Breast epithelium (tissue), 4 donors: ENCODE measurements at regions not wholly inside any gene's neighbourhood (a gene's known extent, or its start where the extent isn't known, plus 50 kb on each side); places are given as distances from the start of the nearest gene placed in this dataset.
A peak's percentile ranks its signal among the peaks of the same experiment; 100 is the strongest.

ENCODE experiments used
- DNase-seq, 2 donors: peaks; one replicate each; pipeline ENCODE4 v3.0.0-alpha.2; 2019; ENCODE audit warnings: low spot score in 2 of 2
- H3K27ac ChIP-seq, 2 donors: fragments of 200-600 bp; sonication (generic) in 1 of 2; one replicate each; pipeline ENCODE4 v1.5.1; 2016 to 2019; ENCODE audit warnings: mild to moderate bottlenecking in 1 of 2
- H3K27me3 ChIP-seq, 2 donors: fragments of 200-600 bp; sonication (generic) in 1 of 2; one replicate each; pipeline versions ENCODE4 v1.5.1 to v1.6.0; 2017 to 2019; ENCODE audit warnings: control low read depth in 1 of 2, mild to moderate bottlenecking in 1 of 2
- H3K36me3 ChIP-seq: fragments of 200-600 bp; one replicate; pipeline ENCODE4 v1.5.1; 2019
- H3K4me1 ChIP-seq, 2 donors: fragments of 200-600 bp; sonication (generic); one replicate each; pipeline ENCODE4 v1.5.1; 2016 to 2019; ENCODE audit warnings: control low read depth in 1 of 2
- H3K4me3 ChIP-seq, 3 donors: fragments of 200-600 bp; sonication (generic); 1 replicate in 2 of 3; 2 replicates in 1 of 3; pipeline ENCODE4 v1.5.1; 2016 to 2019; ENCODE audit warnings: mild to moderate bottlenecking in 3 of 3, moderate library complexity in 2 of 3
- H3K9me3 ChIP-seq, 2 donors: fragments of 200-600 bp; sonication (generic) in 1 of 2; one replicate each; pipeline ENCODE4 v1.5.1; 2016 to 2019; ENCODE audit warnings: control low read depth in 1 of 2
- CTCF ChIP-seq, 3 donors: fragments of 450-650 bp; IDR thresholded peaks; one replicate each; pipeline ENCODE4 v1.5.1; 2016 to 2017; ENCODE audit warnings: antibody characterized with exemption in 3 of 3, mild to moderate bottlenecking in 3 of 3, moderate library complexity in 3 of 3
- POLR2A ChIP-seq: fragments of 450-650 bp; IDR thresholded peaks from one replicate; pipeline ENCODE4 v1.6.1; 2016; ENCODE audit warnings: antibody characterized with exemption, mild to moderate bottlenecking, moderate library complexity
- POLR2AphosphoS5 ChIP-seq, 3 donors: sonication (generic); formaldehyde crosslinking; IDR thresholded peaks; one replicate each; pipeline ENCODE4 v1.6.1; 2017; ENCODE audit warnings: antibody characterized with exemption in 3 of 3
- intact Hi-C: fragments of 100-400 bp; cut with DNase I; formaldehyde crosslinking; loops from one replicate; pipeline ENCODE4 v1.15.1; 2023; ENCODE audit warnings: low total_unique reads

GRCh38 chr12:47021298-47021697 is 58.1 kb upstream of the PCED1B start:
- intact Hi-C loops, result no loop called here
- Histone ChIP-seq H3K4me3 (no peak overlapping the region), H3K27me3 (no peaks in the 10 kb centered on the region), H3K27ac (no peak overlapping the region), H3K9me3 (no peaks in the 10 kb centered on the region), H3K36me3 (no peaks in the 10 kb centered on the region), H3K4me1 (no peaks in the 10 kb centered on the region)
- no peak for DNase-seq
- TF ChIP-seq POLR2A (no peak), POLR2AphosphoS5 (IDR thresholded peaks at IDR 0.05) (no peak), CTCF (IDR thresholded peaks at IDR 0.05) (peak; percentile 26 to 67 (median 53))

- Histone ChIP-seq H3K36me3 (no peaks in the 10 kb centered on the region), H3K27me3 (no peaks in the 10 kb centered on the region), H3K27ac (no peak overlapping the region), H3K4me1 (no peaks in the 10 kb centered on the region), H3K4me3 (no peak overlapping the region), H3K9me3 (no peaks in the 10 kb centered on the region)
- no peak for DNase-seq
- intact Hi-C loops, result no loop called here
- TF ChIP-seq CTCF (IDR thresholded peaks at IDR 0.05) (no peak), POLR2AphosphoS5 (IDR thresholded peaks at IDR 0.05) (no peak), POLR2A (no peak)
These were observed 57.1 kb upstream of the PCED1B start for GRCh38 chr12:47022296-47022695.

GRCh38 chr12:47023311-47023710 is 56.1 kb upstream of the PCED1B start:
- no peaks in the 10 kb centered on the region for H3K4me1 ChIP-seq
- no peak overlapping the region for H3K27ac ChIP-seq
- no peak overlapping the region for H3K4me3 ChIP-seq
- TF ChIP-seq POLR2AphosphoS5 (IDR thresholded peaks at IDR 0.05) (no peak), CTCF (IDR thresholded peaks at IDR 0.05) (no peak)
- no peak for DNase-seq
- H3K36me3 ChIP-seq, result no peaks in the 10 kb centered on the region
- H3K9me3 ChIP-seq, result no peaks in the 10 kb centered on the region
- H3K27me3 ChIP-seq, result no peaks in the 10 kb centered on the region
- intact Hi-C loops, result no loop called here

GRCh38 chr12:47023953-47024352 is 55.5 kb upstream of the PCED1B start:
- Histone ChIP-seq H3K27me3 (no peaks in the 10 kb centered on the region), H3K4me3 (no peak overlapping the region), H3K9me3 (no peaks in the 10 kb centered on the region), H3K36me3 (no peaks in the 10 kb centered on the region), H3K4me1 (no peaks in the 10 kb centered on the region), H3K27ac (no peak overlapping the region)
- intact Hi-C loops, result no loop called here
- TF ChIP-seq POLR2A (no peak), CTCF (IDR thresholded peaks at IDR 0.05) (no peak), POLR2AphosphoS5 (IDR thresholded peaks at IDR 0.05) (no peak)
- no peak for DNase-seq

- no peak overlapping the region for H3K4me3 ChIP-seq
- H3K27me3 ChIP-seq, result no peaks in the 10 kb centered on the region
- no peaks in the 10 kb centered on the region for H3K4me1 ChIP-seq
- intact Hi-C loops, result no loop called here
- no peak for DNase-seq
- no peaks in the 10 kb centered on the region for H3K9me3 ChIP-seq
- no peak overlapping the region for H3K27ac ChIP-seq
- TF ChIP-seq POLR2A, result no peak
- no peak for TF ChIP-seq POLR2AphosphoS5 (IDR thresholded peaks at IDR 0.05)
- TF ChIP-seq CTCF (IDR thresholded peaks at IDR 0.05), result no peak
- no peaks in the 10 kb centered on the region for H3K36me3 ChIP-seq
These were observed 55.0 kb upstream of the PCED1B start for GRCh38 chr12:47024463-47024862.
